Right lobe of liver (tissue), 6 donors: ENCODE measurements at regions not wholly inside any gene's neighbourhood (a gene's known extent, or its start where the extent isn't known, plus 50 kb on each side); places are given as distances from the start of the nearest gene placed in this dataset.

Experiments
- ATAC-seq, 4 donors: fragments of 200-7000 bp; cut with Tn5 transposase; one replicate each; pipeline ENCODE4 v1.9.1; 2020; ENCODE audit warnings: mild to moderate bottlenecking in 4 of 4, moderate library complexity in 4 of 4
- DNase-seq, 3 donors: peaks; one replicate each; pipeline ENCODE4 v3.0.0-alpha.2; 2020
- H3K27ac ChIP-seq, 3 donors: fragments of 200-600 bp; one replicate each; pipeline ENCODE4 v1.8.0; 2022
- H3K27me3 ChIP-seq, 2 donors: fragments of 200-600 bp; one replicate each; pipeline ENCODE4 v1.8.0; 2022
- H3K36me3 ChIP-seq, 4 donors: fragments of 200-600 bp; sonication (generic) in 1 of 4; one replicate each; pipeline versions ENCODE4 v1.5.1 to v1.8.0; 2017 to 2022; ENCODE audit warnings: control low read depth in 1 of 4
- H3K4me1 ChIP-seq, 4 donors: fragments of 200-600 bp; sonication (generic) in 1 of 4; one replicate each; pipeline versions ENCODE4 v1.5.1 to v1.8.0; 2017 to 2022; ENCODE audit warnings: control low read depth in 1 of 4
- H3K4me3 ChIP-seq, 3 donors: fragments of 200-600 bp; one replicate each; pipeline ENCODE4 v1.8.0; 2022
- H3K9me3 ChIP-seq, 4 donors: fragments of 200-600 bp; sonication (generic) in 1 of 4; one replicate each; pipeline versions ENCODE4 v1.5.1 to v1.8.0; 2017 to 2022; ENCODE audit warnings: control low read depth in 1 of 4
- POLR2A ChIP-seq: fragments of 450-650 bp; IDR thresholded peaks from one replicate; pipeline ENCODE4 v1.6.1; 2017; ENCODE audit warnings: antibody characterized with exemption, mild to moderate bottlenecking
- WGBS: methylation state at CpG from one replicate; pipeline ENCODE4 v1.1.6; 2018; ENCODE audit warnings: low coverage, low lambda C conversion rate; ENCODE audit not compliant: insufficient coverage; ENCODE audit errors: missing lambda C conversion rate; 5-methylcytosine and 5-hydroxymethylcytosine counted together
- intact Hi-C, 2 donors: fragments of 100-400 bp; cut with DNase I; formaldehyde crosslinking; loops; one replicate each; pipeline versions ENCODE4 v1.11.2 to v1.14.1; 2022
- TF ChIP-seq, protein P1 (sequence below), 4 donors: fragments of 200-600 bp in 3 of 4; fragments of 450-650 bp in 1 of 4; IDR thresholded peaks; one replicate each; pipeline versions ENCODE4 v1.5.1 to v1.8.0; 2016 to 2022; ENCODE audit warnings: antibody characterized with exemption in 4 of 4, mild to moderate bottlenecking in 2 of 4
- donor health status: DM: no; HTN: yes; CAD: no.
- donor health status: DM: no; HTN: no; CAD: no.
- donor health status: DM: no; HTN: no; CAD: no.
- donor health status: DM: no; HTN: yes; CAD: no.
- donor health status: DM: no; HTN: yes; CAD: no.

DNA sequence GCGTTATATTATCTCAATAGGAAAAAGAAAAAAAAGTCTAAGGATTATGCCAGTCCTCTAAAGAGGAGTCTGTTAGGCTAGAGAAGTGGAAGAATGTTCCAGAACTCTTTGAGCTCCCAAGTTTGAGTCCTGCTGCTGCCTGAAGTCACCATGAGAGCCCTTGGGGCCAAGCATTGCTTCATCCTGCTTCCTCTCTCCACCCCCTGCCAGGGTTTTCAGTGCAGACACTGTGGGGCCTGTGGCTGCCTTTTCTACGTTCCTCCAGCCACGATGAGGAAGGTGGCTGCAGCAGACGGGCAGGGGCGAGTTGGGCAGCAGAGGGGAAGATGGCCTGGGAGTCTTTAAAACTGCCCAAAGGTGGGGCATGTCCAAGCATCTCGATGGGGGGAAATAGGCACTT lies 214.4 kb upstream of the KCNG1 start:
- Histone ChIP-seq H3K27me3 (no peaks in the 10 kb centered on the region), H3K27ac (no peak overlapping the region), H3K9me3 (no peaks in the 10 kb centered on the region), H3K4me1 (no peaks in the 10 kb centered on the region), H3K4me3 (no peak overlapping the region), H3K36me3 (no peaks in the 10 kb centered on the region)
- ATAC-seq, result no peak
- no peak for TF ChIP-seq POLR2A
- TF ChIP-seq, protein P1, sequence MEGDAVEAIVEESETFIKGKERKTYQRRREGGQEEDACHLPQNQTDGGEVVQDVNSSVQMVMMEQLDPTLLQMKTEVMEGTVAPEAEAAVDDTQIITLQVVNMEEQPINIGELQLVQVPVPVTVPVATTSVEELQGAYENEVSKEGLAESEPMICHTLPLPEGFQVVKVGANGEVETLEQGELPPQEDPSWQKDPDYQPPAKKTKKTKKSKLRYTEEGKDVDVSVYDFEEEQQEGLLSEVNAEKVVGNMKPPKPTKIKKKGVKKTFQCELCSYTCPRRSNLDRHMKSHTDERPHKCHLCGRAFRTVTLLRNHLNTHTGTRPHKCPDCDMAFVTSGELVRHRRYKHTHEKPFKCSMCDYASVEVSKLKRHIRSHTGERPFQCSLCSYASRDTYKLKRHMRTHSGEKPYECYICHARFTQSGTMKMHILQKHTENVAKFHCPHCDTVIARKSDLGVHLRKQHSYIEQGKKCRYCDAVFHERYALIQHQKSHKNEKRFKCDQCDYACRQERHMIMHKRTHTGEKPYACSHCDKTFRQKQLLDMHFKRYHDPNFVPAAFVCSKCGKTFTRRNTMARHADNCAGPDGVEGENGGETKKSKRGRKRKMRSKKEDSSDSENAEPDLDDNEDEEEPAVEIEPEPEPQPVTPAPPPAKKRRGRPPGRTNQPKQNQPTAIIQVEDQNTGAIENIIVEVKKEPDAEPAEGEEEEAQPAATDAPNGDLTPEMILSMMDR (IDR thresholded peaks at IDR 0.05), result no peak
- no peak for DNase-seq
- 26% methylated on average over 6 of the region's 6 CpGs for WGBS
- intact Hi-C loops, result no loop called here

DNA sequence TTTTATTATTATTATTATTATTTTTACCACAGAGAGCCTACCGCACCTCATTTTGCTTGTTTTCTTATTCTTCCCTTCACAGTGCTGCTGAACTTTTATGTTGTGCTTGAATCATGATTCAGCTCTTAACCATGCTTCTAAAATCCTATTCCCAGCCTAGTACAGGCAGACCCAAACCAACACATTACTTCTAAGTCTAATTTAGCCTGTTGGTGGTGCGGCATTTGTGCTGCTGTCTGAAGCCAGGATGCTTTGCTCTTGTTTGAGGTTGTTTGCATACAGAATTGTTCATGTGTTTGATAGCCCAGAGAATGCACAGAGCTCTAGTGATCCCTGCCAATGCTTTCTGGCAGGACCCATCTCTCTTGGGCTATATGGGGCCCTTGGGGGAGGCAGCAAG lies 213.5 kb upstream of the KCNG1 start:
- no peak overlapping the region for H3K27ac ChIP-seq
- intact Hi-C loops, result no loop called here
- DNase-seq (no peak), ATAC-seq (no peak)
- no peaks in the 10 kb centered on the region for H3K4me1 ChIP-seq
- no peaks in the 10 kb centered on the region for H3K9me3 ChIP-seq
- TF ChIP-seq, protein P1 (IDR thresholded peaks at IDR 0.05), result no peak
- TF ChIP-seq POLR2A, result no peak
- no peaks in the 10 kb centered on the region for H3K27me3 ChIP-seq
- no peaks in the 10 kb centered on the region for H3K36me3 ChIP-seq
- WGBS, result 68% methylated on average over 2 of the region's 2 CpGs
- no peak overlapping the region for H3K4me3 ChIP-seq

DNA sequence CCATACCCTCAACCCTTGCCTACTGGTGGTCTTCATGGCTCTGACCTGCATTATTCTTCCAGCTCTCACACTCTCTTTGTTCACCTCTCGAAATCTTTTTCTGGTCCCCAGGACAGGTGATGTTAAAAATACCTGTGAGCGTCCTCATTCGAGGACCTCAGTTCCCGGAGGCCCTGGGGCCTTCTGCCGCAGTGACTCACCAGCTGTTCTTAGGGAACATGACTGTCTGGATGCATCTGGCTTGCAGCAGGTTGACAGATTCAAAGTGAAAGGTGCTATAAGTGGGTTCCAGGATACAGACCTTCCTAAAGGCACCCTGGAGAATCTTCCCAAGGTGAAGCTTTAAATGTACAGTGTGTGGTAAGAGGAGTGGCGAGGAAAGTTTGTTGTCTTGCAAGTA lies 210.4 kb upstream of the KCNG1 start:
- TF ChIP-seq, protein P1 (IDR thresholded peaks at IDR 0.05), result no peak
- no peak for TF ChIP-seq POLR2A
- Histone ChIP-seq H3K36me3 (no peaks in the 10 kb centered on the region), H3K9me3 (no peaks in the 10 kb centered on the region), H3K27ac (no peak overlapping the region), H3K27me3 (no peaks in the 10 kb centered on the region), H3K4me3 (no peak overlapping the region), H3K4me1 (no peaks in the 10 kb centered on the region)
- DNase-seq (no peak), ATAC-seq (no peak)
- intact Hi-C loops, result no loop called here
- WGBS, result 58% methylated on average over 6 of the region's 6 CpGs

DNA sequence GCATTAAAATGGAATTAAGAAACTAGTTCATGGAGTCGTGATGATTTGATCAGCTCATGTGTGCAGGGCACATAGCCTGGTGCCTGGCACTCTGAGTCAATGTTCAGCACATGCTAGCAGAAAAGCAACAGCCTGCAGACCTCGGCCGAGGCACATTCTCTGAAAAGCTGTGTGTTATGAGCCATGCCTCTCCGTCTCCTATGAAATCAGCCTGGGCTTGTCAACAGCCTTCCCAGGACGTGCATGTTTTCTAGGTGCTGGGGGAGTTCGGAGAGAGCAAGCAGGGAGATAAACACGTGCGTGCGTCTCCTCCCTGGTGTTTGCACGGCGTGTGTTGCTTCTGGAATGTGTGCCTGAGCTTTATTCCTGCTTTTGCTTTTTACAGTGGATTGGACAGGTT lies 207.8 kb upstream of the KCNG1 start:
- ATAC-seq (no peak), DNase-seq (no peak)
- TF ChIP-seq POLR2A, result no peak
- TF ChIP-seq, protein P1 (IDR thresholded peaks at IDR 0.05), result no peak
- Histone ChIP-seq H3K27me3 (no peaks in the 10 kb centered on the region), H3K4me1 (no peaks in the 10 kb centered on the region), H3K27ac (no peak overlapping the region), H3K4me3 (no peak overlapping the region), H3K9me3 (no peaks in the 10 kb centered on the region), H3K36me3 (no peaks in the 10 kb centered on the region)
- intact Hi-C loops, result no loop called here
- 24% methylated on average over 4 of the region's 11 CpGs for WGBS

DNA sequence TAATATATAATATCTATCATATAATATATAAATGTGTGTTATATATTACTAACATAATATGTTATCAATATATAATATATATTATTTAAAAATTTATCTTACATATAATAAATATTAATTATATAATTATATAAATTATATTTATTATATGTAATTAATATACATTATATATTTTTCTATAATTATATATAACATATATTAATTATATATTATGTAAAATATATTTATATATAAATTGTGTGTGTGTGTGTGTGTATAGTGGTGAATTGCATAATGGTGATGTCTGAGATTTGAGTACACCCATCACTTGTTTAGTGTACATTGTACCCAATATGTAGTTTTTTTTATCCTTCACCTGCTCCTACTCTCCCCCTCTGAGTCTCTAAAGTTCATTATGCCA lies 205.9 kb upstream of the KCNG1 start:
- no peaks in the 10 kb centered on the region for H3K9me3 ChIP-seq
- TF ChIP-seq, protein P1 (IDR thresholded peaks at IDR 0.05), result no peak
- TF ChIP-seq POLR2A, result no peak
- ATAC-seq (no peak), DNase-seq (no peak)
- intact Hi-C loops, result no loop called here
- H3K36me3 ChIP-seq, result no peaks in the 10 kb centered on the region
- no peak overlapping the region for H3K27ac ChIP-seq
- H3K27me3 ChIP-seq, result no peaks in the 10 kb centered on the region
- H3K4me1 ChIP-seq, result no peaks in the 10 kb centered on the region
- no peak overlapping the region for H3K4me3 ChIP-seq
